Stimulated activated CD4-positive, alpha-beta T cell treated with anti-CD3 and anti-CD28 coated beads, Interleukin-1b, Interleukin-23, amount 100 ng/mL, for 4 hours (primary cell): ENCODE measurements at regions not wholly inside any gene's neighbourhood (a gene's known extent, or its start where the extent isn't known, plus 50 kb on each side); places are given as distances from the start of the nearest gene placed in this dataset.
"Not testable (repeated sequence)": the region's sequence is repeated elsewhere in the genome, so short reads cannot be mapped to it uniquely, and the experiment has no call there.

Source experiments
- DNase-seq, 2 donors: peaks; one replicate each; pipeline ENCODE4 v3.0.0-alpha.2; 2020; ENCODE audit warnings: low read depth in 2 of 2

GRCh38 chr17:70278844-70279462 is 109.6 kb downstream of the KCNJ2 start:
- no peak for DNase-seq

- DNase-seq: no peak
Measured at GRCh38 chr17:70286391-70286790, 117.1 kb downstream of the KCNJ2 start.

GRCh38 chr17:70288540-70289290 is 119.4 kb downstream of the KCNJ2 start:
- no peak for DNase-seq

- no peak for DNase-seq
Measured at GRCh38 chr17:70290770-70291169, 121.4 kb downstream of the KCNJ2 start.

- no peak for DNase-seq
Measured at GRCh38 chr17:70292366-70292765, 123.0 kb downstream of the KCNJ2 start.

DNA sequence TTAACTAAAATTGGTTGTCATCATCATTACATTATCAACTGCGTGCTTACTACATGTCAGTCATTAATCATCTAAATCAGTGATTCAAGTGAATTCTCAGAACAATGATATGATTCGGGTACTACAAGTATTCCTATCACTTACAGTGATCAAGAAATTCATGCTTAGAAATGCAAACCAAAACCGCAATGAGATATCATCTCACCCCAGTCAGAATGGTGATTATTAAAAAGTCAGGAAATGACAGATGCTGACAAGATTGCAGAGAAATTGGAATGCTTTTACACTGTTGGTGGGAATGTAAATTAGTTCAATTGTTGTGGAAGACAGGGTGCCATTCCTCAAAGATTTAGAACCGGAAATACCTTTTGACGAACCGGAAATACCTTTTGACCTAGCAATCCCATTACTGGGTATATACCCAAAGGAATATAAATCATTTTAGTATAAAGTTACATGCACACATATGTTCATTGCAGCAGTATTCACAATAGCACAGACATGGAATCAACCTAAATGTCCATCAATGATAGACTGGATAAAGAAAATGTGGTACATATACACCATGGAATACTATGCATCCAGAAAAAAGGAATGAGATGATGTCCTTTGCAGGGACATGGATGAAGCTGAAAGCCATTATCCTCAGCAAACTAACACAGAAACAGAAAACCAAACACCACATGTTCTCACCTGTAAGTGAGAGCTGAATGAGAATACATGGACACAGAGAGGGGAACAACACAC is 124.4 kb downstream of the KCNJ2 start:
- not testable (repeated sequence) for DNase-seq

DNA sequence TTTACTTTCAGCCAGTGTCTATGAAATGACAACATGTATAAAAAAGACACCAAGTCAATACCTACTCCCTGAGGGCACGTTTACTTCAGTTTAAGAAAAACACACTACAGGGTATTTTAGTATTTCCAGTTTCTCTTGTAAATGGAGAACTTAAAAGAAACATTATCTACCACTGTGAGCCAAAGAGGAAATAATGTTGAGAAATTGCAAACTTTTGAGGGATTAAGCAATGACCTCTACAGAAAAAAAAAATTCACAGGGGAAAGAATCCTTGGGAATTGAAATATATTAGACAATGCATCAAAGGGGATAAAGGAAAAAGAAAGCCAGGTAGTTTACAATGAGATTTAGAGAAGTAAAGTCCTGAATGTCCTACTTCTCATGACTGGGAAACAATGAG is 126.0 kb downstream of the KCNJ2 start:
- no peak for DNase-seq

GRCh38 chr17:70295731-70296130 is 126.4 kb downstream of the KCNJ2 start:
- no peak for DNase-seq

DNA sequence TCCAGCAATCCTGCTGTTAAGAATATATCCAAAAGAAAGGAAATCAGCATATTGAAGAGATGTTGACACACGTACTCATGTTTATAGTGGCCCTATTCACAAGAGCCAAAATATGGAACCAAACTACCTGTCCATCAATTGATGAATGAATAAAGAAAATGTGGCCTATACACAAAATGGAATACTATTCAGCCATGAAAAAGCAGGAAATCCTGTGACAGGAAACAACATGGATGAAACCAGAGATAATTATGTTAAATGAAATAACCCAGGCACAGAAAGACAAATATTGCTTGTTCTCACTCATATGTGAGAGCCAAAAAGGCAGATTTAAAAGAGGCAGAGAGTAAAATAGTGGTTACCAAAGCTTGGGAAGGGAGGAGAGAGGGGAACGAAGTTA is 127.1 kb downstream of the KCNJ2 start:
- DNase-seq: no peak

- DNase-seq: no peak
Measured at GRCh38 chr17:70297397-70297796, 128.1 kb downstream of the KCNJ2 start.

- no peak for DNase-seq
Measured at GRCh38 chr17:70298929-70299531, 129.7 kb downstream of the KCNJ2 start.

GRCh38 chr17:70307430-70308225 is 138.3 kb downstream of the KCNJ2 start:
- no peak for DNase-seq

DNA sequence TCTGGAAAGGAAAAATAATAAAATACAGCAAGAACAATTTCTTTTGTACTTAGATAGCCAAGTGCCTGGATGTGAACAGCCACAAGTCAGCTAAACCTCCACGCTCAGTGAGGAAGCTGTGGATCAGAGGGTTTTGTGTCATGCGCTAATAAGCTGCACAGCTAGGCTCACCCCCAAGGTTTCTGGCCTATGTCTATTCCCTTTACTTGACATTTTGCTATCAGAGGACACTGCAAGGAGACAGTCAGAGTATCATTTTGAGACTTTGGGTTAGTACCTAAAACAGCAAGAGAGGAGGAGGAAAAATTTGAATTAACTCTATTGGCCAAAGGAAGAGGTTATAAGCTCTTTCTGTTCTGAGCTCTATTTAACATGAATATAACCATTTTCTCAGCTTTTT is 139.3 kb downstream of the KCNJ2 start:
- no peak for DNase-seq

GRCh38 chr17:70310221-70310672 is 140.9 kb downstream of the KCNJ2 start:
- no peak for DNase-seq

DNA sequence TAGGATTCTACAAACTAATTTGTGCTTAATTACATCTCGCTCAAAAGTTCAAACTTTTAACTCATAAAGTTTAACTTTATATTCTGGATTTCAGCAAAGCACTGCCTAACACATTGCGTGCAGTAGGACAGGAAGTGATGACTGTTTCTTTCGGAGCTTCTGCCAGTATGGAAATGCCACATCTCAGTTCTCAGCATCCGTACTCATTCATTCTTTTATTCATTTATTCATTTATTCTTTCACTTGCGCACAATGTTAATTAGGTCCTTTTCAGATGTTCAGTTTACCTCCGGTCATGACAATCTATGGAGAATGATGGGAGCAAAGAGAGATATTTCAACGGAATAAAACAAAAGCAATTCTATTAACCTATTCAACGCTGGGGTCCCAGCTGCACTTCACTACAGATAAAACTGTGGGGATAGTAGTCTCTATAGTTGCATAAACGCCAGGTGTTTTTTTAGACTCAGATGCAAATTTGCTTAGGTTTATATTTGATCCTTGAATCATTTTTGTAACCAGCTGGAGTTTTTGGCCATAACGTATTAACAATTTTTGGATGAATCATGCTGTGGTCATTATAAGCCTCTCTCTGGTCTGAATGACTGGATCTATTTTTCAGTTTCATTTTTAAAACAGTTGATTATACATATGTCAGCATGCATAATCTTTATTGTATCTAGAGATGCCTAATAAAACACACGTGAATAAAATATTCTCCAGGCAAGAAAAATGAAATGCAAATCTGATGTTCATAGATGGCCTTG is 143.9 kb downstream of the KCNJ2 start:
- DNase-seq: no peak

DNA sequence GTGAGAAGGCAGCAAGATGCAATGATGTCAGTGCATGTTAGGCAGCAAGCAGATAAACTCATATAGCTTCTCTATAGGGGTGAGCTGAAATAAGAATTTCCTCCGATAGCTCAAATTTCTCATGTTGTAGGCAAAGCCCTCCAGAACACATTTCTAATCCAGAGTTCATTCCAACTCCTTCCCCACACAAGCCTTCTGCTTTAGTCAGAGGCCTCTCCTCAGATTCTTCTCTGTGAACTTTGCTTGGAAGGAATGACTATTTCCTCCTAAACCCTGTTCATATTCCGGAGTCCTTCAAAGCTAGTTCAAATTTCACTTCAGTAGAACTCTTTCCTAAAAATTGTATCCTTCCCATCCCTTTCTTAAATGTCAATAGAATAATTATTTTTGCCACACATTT is 144.8 kb downstream of the KCNJ2 start:
- no peak for DNase-seq

DNA sequence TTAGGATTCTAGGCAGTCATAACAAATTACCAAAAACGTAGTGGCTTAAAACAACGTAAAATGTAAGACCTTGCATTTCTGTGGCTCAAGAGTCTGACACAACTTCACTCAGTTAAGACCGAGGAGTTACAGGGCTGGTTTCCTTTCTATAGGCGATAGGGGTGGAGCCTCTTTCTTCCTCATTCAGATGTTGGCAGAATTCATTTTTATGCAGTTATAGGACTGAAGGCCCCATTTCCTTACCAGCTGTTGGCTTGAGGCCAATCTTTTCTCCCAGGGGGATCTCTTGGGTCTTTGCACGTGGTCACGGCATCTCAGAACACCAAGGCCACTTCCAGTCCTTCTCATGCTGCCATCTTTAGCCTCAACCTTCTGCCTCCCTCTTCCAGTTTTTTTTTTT is 145.2 kb downstream of the KCNJ2 start:
- DNase-seq: no peak

DNA sequence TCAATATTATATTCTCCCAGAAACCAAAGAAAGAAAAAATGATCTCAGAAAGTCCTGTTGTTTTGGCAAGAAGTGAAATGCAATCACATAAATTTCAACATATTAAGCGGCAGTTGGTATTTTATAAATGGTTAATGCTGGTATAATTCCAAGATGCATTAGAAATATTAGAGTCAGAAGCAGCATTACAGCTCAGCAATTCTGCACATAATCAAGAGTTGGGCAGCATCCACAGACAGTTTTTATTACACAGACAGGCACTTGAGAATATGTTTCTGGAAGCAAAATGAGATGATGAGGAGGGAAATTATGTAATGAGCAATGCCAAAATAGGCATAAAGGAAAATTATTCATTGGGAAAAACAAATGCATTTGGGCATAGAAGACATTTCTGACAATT is 148.1 kb downstream of the KCNJ2 start:
- DNase-seq: no peak

GRCh38 chr17:70318051-70318450 is 148.7 kb downstream of the KCNJ2 start:
- no peak for DNase-seq

GRCh38 chr17:70319516-70319915 is 150.2 kb downstream of the KCNJ2 start:
- no peak for DNase-seq
